Esophagus squamous epithelium (tissue), 4 donors: ENCODE measurements at regions not wholly inside any gene's neighbourhood (a gene's known extent, or its start where the extent isn't known, plus 50 kb on each side); places are given as distances from the start of the nearest gene placed in this dataset.

Experiments used
- CTCF ChIP-seq, 6 experiments: fragments of 450-650 bp in 4 of 6; fragments of 200-600 bp in 2 of 6; sonication (generic) in 2 of 6; IDR thresholded peaks; one replicate each; pipeline ENCODE4 v1.5.1; 2016 to 2019; ENCODE audit warnings: antibody characterized with exemption in 6 of 6, mild to moderate bottlenecking in 4 of 6, moderate library complexity in 4 of 6
- POLR2A ChIP-seq, 4 donors: fragments of 450-650 bp; IDR thresholded peaks; one replicate each; pipeline ENCODE4 v1.6.1; 2017; ENCODE audit warnings: antibody characterized with exemption in 4 of 4, mild to moderate bottlenecking in 4 of 4, moderate library complexity in 3 of 4

- TF ChIP-seq CTCF (IDR thresholded peaks at IDR 0.05) (no peak), POLR2A (IDR thresholded peaks at IDR 0.05) (no peak)
Observed at GRCh38 chrX:69076088-69076487, 89.2 kb downstream of the PJA1 start.
